CD4-positive, alpha-beta memory T cell (primary cell): ENCODE measurements at regions not wholly inside any gene's neighbourhood (a gene's known extent, or its start where the extent isn't known, plus 50 kb on each side); places are given as distances from the start of the nearest gene placed in this dataset.

ENCODE experiments used
- CTCF ChIA-PET: fragments of 350-600 bp; sonication (Branson Sonifier 250); formaldehyde crosslinking; loops from one replicate; lab custom pipeline; 2021; ENCODE audit warnings: inconsistent platforms; ENCODE audit not compliant: partially characterized antibody; lab: Charles Lee
- POLR2A ChIA-PET: fragments of 350-600 bp; sonication (Branson Sonifier 250); formaldehyde crosslinking; loops from one replicate; lab custom pipeline; 2021; ENCODE audit not compliant: partially characterized antibody; lab: Charles Lee
- DNase-seq, 5 donors: peaks; one replicate each; pipeline versions ENCODE4 v3.0.0 to v3.0.0-alpha.2; 2020 to 2022; ENCODE audit warnings: mixed read lengths in 1 of 5
- H3K27ac ChIP-seq: one replicate; pipeline ENCODE4 v1.7.0; 2013; ENCODE audit warnings: low read depth, low read length
- H3K27me3 ChIP-seq: 2 replicates; pipeline ENCODE4 v1.7.0; 2013; ENCODE audit warnings: mild to moderate bottlenecking, low read length, moderate library complexity; ENCODE audit not compliant: insufficient read depth
- H3K36me3 ChIP-seq: 2 replicates; pipeline ENCODE4 v1.7.0; 2013; ENCODE audit warnings: mild to moderate bottlenecking, low read length, moderate library complexity; ENCODE audit not compliant: insufficient read depth
- H3K4me1 ChIP-seq: 2 replicates; pipeline ENCODE4 v1.7.0; 2013; ENCODE audit warnings: mild to moderate bottlenecking, low read length, moderate library complexity; ENCODE audit not compliant: insufficient read depth
- H3K4me3 ChIP-seq, 2 donors: one replicate each; pipeline ENCODE4 v1.7.0; 2013; ENCODE audit warnings: low read length in 2 of 2, mild to moderate bottlenecking in 1 of 2
- H3K9me3 ChIP-seq, 2 donors: one replicate each; pipeline ENCODE4 v1.7.0; 2013; ENCODE audit warnings: low read length in 2 of 2, control low read depth in 1 of 2; ENCODE audit not compliant: control insufficient read depth in 1 of 2
- H3K27ac Mint-ChIP-seq, 7 donors: one replicate each; pipeline ENCODE4 v1.8.0; 2020 to 2021; ENCODE audit warnings: mixed read lengths in 7 of 7, mild to moderate bottlenecking in 6 of 7, inconsistent platforms in 3 of 7, moderate library complexity in 3 of 7
- H3K27me3 Mint-ChIP-seq, 2 donors: one replicate each; pipeline ENCODE4 v1.8.0; 2020 to 2021; ENCODE audit warnings: mixed read lengths in 2 of 2
- H3K36me3 Mint-ChIP-seq, 2 donors: one replicate each; pipeline ENCODE4 v1.8.0; 2020 to 2021; ENCODE audit warnings: mixed read lengths in 2 of 2, inconsistent platforms in 1 of 2, mild to moderate bottlenecking in 1 of 2
- H3K4me1 Mint-ChIP-seq, 4 donors: one replicate each; pipeline ENCODE4 v1.8.0; 2020 to 2021; ENCODE audit warnings: mixed read lengths in 4 of 4, mild to moderate bottlenecking in 1 of 4
- H3K4me3 Mint-ChIP-seq, 8 donors: one replicate each; pipeline ENCODE4 v1.8.0; 2020 to 2021; ENCODE audit warnings: mixed read lengths in 8 of 8, mild to moderate bottlenecking in 7 of 8, moderate library complexity in 6 of 8, inconsistent platforms in 3 of 8
- H3K9me3 Mint-ChIP-seq, 8 donors: one replicate each; pipeline ENCODE4 v1.8.0; 2020 to 2021; ENCODE audit warnings: mixed read lengths in 8 of 8, mild to moderate bottlenecking in 5 of 8, inconsistent platforms in 3 of 8, moderate library complexity in 1 of 8
- intact Hi-C: fragments of 100-400 bp; cut with micrococcal nuclease; formaldehyde crosslinking; loops from one replicate; pipeline ENCODE4 v1.15.1; 2023

- no peaks in the 10 kb centered on the region for H3K4me1 Mint-ChIP-seq
- no peaks in the 10 kb centered on the region for H3K27me3 Mint-ChIP-seq
- Histone ChIP-seq H3K36me3 (no peaks in the 10 kb centered on the region), H3K4me3 (no peak overlapping the region), H3K9me3 (no peaks in the 10 kb centered on the region), H3K27ac (no peak overlapping the region), H3K27me3 (no peaks in the 10 kb centered on the region), H3K4me1 (no peaks in the 10 kb centered on the region)
- ChIA-PET POLR2A (no interaction called here), CTCF (no interaction called here)
- intact Hi-C loops: no loop called here
- H3K27ac Mint-ChIP-seq: no peak overlapping the region
- no peaks in the 10 kb centered on the region for H3K36me3 Mint-ChIP-seq
- H3K9me3 Mint-ChIP-seq: peaks cover 5 to 22% (median 11%) of the 10 kb centered on the region in 8 donors
- no peak for DNase-seq
- no peak overlapping the region for H3K4me3 Mint-ChIP-seq
Measured at GRCh38 chr14:26097852-26098251, 500.0 kb downstream of the NOVA1 start.

GRCh38 chr14:26088275-26088674, 509.6 kb downstream of the NOVA1 start:
- CTCF ChIA-PET: no interaction called here
- intact Hi-C loops: no loop called here

DNA sequence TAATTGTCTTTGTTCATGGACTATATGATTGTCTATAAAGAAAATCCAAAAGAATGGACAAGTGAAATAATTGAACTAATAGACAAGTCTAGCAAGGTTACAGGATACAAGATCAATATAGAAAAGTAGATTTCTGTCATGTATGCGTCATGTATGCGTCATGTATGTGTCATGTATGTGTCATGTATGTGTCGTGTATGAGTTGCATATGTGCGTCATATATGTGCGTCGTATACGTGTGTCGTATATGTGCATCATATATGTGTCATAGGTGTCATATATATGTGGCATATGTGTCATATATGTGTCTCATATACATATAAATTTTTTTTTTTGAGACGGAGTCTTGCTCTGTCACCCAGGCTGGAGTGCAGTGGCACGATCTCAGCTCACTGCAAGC, 516.8 kb downstream of the NOVA1 start:
- no peaks in the 10 kb centered on the region for H3K9me3 ChIP-seq
- H3K4me1 Mint-ChIP-seq: no peaks in the 10 kb centered on the region
- no peak overlapping the region for H3K4me3 Mint-ChIP-seq
- intact Hi-C loops: no loop called here
- POLR2A ChIA-PET: no interaction called here
- no peak overlapping the region for H3K4me3 ChIP-seq
- no peaks in the 10 kb centered on the region for H3K27me3 ChIP-seq
- no peaks in the 10 kb centered on the region for H3K27me3 Mint-ChIP-seq
- H3K27ac ChIP-seq: no peak overlapping the region
- no peaks in the 10 kb centered on the region for H3K36me3 ChIP-seq
- no peak overlapping the region for H3K27ac Mint-ChIP-seq
- no peak for DNase-seq
- peaks cover 0 to 21% (median 12%) of the 10 kb centered on the region in 8 donors for H3K9me3 Mint-ChIP-seq
- H3K4me1 ChIP-seq: no peaks in the 10 kb centered on the region
- H3K36me3 Mint-ChIP-seq: no peaks in the 10 kb centered on the region
- CTCF ChIA-PET: no interaction called here

More at GRCh38 chr14:26088275-26088674, 509.6 kb downstream of the NOVA1 start:
- H3K27ac ChIP-seq: no peak overlapping the region
- Mint-ChIP-seq H3K9me3 (peaks cover 0 to 45% (median 13%) of the 10 kb centered on the region in 8 donors), H3K4me1 (no peaks in the 10 kb centered on the region), H3K27ac (no peak overlapping the region), H3K27me3 (no peaks in the 10 kb centered on the region), H3K4me3 (no peak overlapping the region), H3K36me3 (no peaks in the 10 kb centered on the region)
- H3K27me3 ChIP-seq: no peaks in the 10 kb centered on the region
- no peaks in the 10 kb centered on the region for H3K4me1 ChIP-seq
- no peak for DNase-seq
- H3K4me3 ChIP-seq: no peak overlapping the region
- H3K36me3 ChIP-seq: no peaks in the 10 kb centered on the region
- POLR2A ChIA-PET: no interaction called here
- H3K9me3 ChIP-seq: peaks cover 0 to 2% of the 10 kb centered on the region in 2 donors

GRCh38 chr14:26078561-26078960, 519.3 kb downstream of the NOVA1 start:
- Mint-ChIP-seq H3K9me3 (peaks cover 0 to 28% (median 12%) of the 10 kb centered on the region in 8 donors), H3K36me3 (no peaks in the 10 kb centered on the region), H3K4me1 (no peaks in the 10 kb centered on the region), H3K4me3 (no peak overlapping the region), H3K27me3 (no peaks in the 10 kb centered on the region), H3K27ac (no peak overlapping the region)
- POLR2A ChIA-PET: no interaction called here
- Histone ChIP-seq H3K27me3 (no peaks in the 10 kb centered on the region), H3K4me3 (no peak overlapping the region), H3K36me3 (no peaks in the 10 kb centered on the region), H3K4me1 (no peaks in the 10 kb centered on the region), H3K27ac (no peak overlapping the region), H3K9me3 (no peaks in the 10 kb centered on the region)
- CTCF ChIA-PET: no interaction called here
- intact Hi-C loops: no loop called here
- no peak for DNase-seq

DNA sequence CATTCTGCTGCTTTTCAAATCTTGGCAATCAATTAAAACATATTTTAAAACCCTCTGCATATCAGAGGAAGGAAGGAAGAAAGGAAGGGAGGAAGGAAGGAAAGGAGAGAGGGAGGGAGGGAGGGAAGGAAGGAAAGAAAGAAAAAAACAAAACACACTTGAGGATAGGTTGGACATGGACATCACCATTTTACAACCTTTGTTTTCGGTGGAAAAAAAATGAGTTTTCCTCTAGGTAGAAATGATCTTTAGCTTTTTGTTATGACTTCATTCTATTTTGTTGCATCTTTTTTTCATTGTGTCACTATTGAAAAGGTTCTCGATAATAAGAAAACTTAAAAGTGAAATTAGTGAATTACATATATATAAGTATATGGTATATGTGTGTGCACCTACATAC, 522.9 kb downstream of the NOVA1 start:
- no peaks in the 10 kb centered on the region for H3K27me3 ChIP-seq
- H3K4me3 ChIP-seq: no peak overlapping the region
- peaks cover 0 to 24% (median 6%) of the 10 kb centered on the region in 8 donors for H3K9me3 Mint-ChIP-seq
- H3K4me1 ChIP-seq: no peaks in the 10 kb centered on the region
- H3K27ac Mint-ChIP-seq: no peak overlapping the region
- CTCF ChIA-PET: no interaction called here
- no peaks in the 10 kb centered on the region for H3K4me1 Mint-ChIP-seq
- no peaks in the 10 kb centered on the region for H3K36me3 ChIP-seq
- DNase-seq: no peak
- no peaks in the 10 kb centered on the region for H3K36me3 Mint-ChIP-seq
- no peak overlapping the region for H3K27ac ChIP-seq
- intact Hi-C loops: no loop called here
- no peaks in the 10 kb centered on the region for H3K27me3 Mint-ChIP-seq
- H3K4me3 Mint-ChIP-seq: no peak overlapping the region
- no peaks in the 10 kb centered on the region for H3K9me3 ChIP-seq
- POLR2A ChIA-PET: no interaction called here

DNA sequence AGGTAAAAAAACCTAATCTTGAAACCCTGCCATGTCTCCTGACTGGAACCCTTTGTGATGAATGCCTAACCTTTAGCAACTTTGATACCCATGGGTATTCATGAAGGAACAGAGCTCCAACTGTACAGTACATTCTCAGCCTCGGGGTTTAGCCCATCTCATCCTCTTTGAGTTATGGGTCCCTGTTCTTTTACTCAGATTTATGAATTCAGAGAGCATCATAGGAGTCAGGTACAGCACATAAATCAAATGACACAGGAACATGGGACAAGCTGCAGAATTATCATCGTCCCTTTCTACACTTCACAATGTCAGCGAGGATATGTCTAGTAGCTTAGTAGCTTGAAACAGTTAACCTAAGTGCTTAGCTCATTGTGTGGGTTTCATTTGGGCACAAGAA, 527.4 kb downstream of the NOVA1 start:
- no peaks in the 10 kb centered on the region for H3K4me1 ChIP-seq
- Mint-ChIP-seq H3K27ac (no peak overlapping the region), H3K9me3 (peaks cover 0 to 40% (median 11%) of the 10 kb centered on the region in 8 donors), H3K4me1 (no peaks in the 10 kb centered on the region), H3K36me3 (no peaks in the 10 kb centered on the region), H3K4me3 (no peak overlapping the region), H3K27me3 (no peaks in the 10 kb centered on the region)
- H3K9me3 ChIP-seq: no peaks in the 10 kb centered on the region
- POLR2A ChIA-PET: no interaction called here
- CTCF ChIA-PET: no interaction called here
- intact Hi-C loops: no loop called here
- no peak for DNase-seq
- H3K4me3 ChIP-seq: no peak overlapping the region
- no peaks in the 10 kb centered on the region for H3K36me3 ChIP-seq
- H3K27ac ChIP-seq: no peak overlapping the region
- H3K27me3 ChIP-seq: no peaks in the 10 kb centered on the region

GRCh38 chr14:26067786-26068459, 529.9 kb downstream of the NOVA1 start:
- H3K36me3 Mint-ChIP-seq: no peaks in the 10 kb centered on the region
- H3K27ac Mint-ChIP-seq: no peak overlapping the region
- no peaks in the 10 kb centered on the region for H3K36me3 ChIP-seq
- H3K4me3 ChIP-seq: no peak overlapping the region
- no peaks in the 10 kb centered on the region for H3K27me3 ChIP-seq
- ChIA-PET POLR2A (no interaction called here), CTCF (no interaction called here)
- intact Hi-C loops: no loop called here
- H3K9me3 Mint-ChIP-seq: peaks cover 0 to 29% (median 8%) of the 10 kb centered on the region in 8 donors
- no peak overlapping the region for H3K27ac ChIP-seq
- no peaks in the 10 kb centered on the region for H3K4me1 Mint-ChIP-seq
- no peaks in the 10 kb centered on the region for H3K4me1 ChIP-seq
- DNase-seq: no peak
- H3K4me3 Mint-ChIP-seq: no peak overlapping the region
- no peaks in the 10 kb centered on the region for H3K9me3 ChIP-seq
- H3K27me3 Mint-ChIP-seq: no peaks in the 10 kb centered on the region
